ENCODE measurements at regions not wholly inside any gene's neighbourhood (a gene's known extent, or its start where the extent isn't known, plus 50 kb on each side); places are given as distances from the start of the nearest gene placed in this dataset.
"Not testable (repeated sequence)": the region's sequence is repeated elsewhere in the genome, so short reads cannot be mapped to it uniquely, and the experiment has no call there.

DNA sequence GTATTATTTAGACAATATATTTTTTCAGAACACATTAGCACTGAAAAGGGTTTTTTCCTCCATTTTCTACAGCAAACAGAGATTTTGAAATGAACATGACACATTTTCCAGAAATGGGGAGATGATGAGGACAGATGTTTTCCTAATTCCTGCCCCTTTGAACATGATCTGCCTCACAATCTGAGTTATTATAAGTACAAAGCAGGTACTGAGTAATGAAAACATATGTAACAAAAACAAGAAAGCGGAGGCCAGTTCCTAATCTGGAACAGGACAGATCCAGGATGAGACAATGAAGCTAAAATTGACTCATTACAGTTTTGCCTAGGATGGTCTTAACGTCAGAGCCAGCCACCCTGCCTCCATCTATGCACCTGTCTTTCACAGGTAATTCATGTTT, 642.8 kb upstream of the NR2F2 start:
- DNase-seq (no peak), ATAC-seq (ENCODE audit: low read depth) (no peak)
- POLR2A ChIA-PET = no interaction called here
- H3K9me3 Mint-ChIP-seq = peaks cover 5% of the 10 kb centered on the region
- H3K4me1 Mint-ChIP-seq = no peaks in the 10 kb centered on the region
- peaks cover 11% of the 10 kb centered on the region for H3K27me3 Mint-ChIP-seq
- no peak overlapping the region for H3K4me3 Mint-ChIP-seq
- H3K36me3 Mint-ChIP-seq = no peaks in the 10 kb centered on the region
- no peak overlapping the region for H3K27ac Mint-ChIP-seq

DNA sequence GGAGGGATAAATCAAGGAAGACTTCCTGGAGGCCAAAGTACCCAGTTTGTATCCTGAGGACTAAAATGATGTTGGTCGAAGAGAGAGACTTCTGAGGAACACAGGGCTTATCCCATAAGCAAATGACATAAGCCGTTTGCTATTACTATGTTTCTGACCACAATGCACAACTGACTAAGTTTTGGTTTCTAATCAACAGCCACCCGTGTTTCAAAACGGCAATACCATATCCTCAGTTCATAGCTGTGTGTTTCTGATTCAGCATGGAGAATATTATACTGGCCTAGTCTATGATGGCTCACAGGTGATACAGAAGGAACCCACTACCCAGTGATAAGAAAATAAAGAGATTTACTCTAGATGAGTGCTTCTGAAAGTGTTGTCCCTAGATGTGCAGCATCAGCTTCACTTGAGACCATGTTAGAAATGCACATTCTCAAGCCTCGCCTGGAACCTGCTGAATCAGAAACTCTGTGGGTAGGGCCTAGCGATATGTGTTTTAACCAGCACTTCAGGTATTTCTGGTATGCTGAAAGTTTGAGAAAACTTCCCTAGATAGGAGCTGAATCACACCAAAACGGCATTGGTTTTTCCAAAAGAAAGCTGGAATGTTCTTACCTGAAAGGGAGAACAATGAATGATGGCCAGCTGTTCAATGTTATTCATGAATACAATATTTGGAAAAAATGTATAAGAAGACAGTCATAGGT, 639.7 kb upstream of the NR2F2 start:
- POLR2A ChIA-PET = no interaction called here
- Mint-ChIP-seq H3K27ac (no peak overlapping the region), H3K36me3 (no peaks in the 10 kb centered on the region), H3K4me3 (no peak overlapping the region), H3K9me3 (peaks cover 8% of the 10 kb centered on the region), H3K4me1 (no peaks in the 10 kb centered on the region), H3K27me3 (peaks cover 10% of the 10 kb centered on the region)
- ATAC-seq (ENCODE audit: low read depth) (no peak), DNase-seq (no peak)

DNA sequence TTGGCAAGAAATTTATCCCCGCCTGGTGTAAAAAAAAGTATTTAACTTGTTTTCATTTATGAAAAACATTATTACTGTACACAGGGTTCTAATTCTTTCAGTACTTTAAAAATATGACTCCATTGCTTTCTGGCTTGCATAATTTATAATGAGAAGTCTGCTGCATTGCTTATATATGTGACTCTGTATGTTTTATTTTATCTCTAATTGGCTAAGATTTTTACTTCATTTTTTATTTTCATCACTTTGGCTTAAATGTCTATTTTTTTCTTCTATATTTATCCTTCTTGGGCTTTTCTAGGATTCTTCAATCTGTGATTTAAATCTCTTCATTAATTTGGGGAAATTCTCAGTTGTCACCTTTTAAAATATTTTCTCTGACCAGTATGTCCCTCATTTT, 636.6 kb upstream of the NR2F2 start:
- H3K27me3 Mint-ChIP-seq = peaks cover 8% of the 10 kb centered on the region
- no peak overlapping the region for H3K27ac Mint-ChIP-seq
- no peak overlapping the region for H3K4me3 Mint-ChIP-seq
- no peaks in the 10 kb centered on the region for H3K36me3 Mint-ChIP-seq
- ATAC-seq (ENCODE audit: low read depth) = no peak
- no peaks in the 10 kb centered on the region for H3K4me1 Mint-ChIP-seq
- H3K9me3 Mint-ChIP-seq = peaks cover 8% of the 10 kb centered on the region
- POLR2A ChIA-PET = no interaction called here
- DNase-seq = no peak

DNA sequence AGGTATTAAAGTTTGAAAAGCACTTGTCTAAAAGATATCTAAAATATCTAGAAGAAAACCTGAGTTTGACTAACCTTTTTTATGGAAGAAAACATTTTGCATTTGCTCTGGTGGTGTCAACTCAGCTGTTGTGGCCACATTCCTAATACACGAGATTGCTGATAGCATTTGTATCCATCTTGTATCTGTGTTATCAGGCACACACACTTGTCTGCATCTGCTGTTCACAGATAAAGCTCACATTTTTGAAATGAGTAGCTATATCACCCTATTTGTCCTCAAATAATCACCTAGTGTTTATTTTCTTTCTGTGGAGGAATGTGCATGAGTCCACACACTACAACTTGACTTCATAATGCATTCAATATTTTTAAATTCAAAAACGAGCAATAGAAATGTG, 632.3 kb upstream of the NR2F2 start:
- ATAC-seq (ENCODE audit: low read depth) (no peak), DNase-seq (no peak)
- H3K9me3 Mint-ChIP-seq = peaks cover 22% of the 10 kb centered on the region
- no peak overlapping the region for H3K27ac Mint-ChIP-seq
- H3K4me1 Mint-ChIP-seq = no peaks in the 10 kb centered on the region
- H3K36me3 Mint-ChIP-seq = no peaks in the 10 kb centered on the region
- POLR2A ChIA-PET = no interaction called here
- H3K27me3 Mint-ChIP-seq = no peaks in the 10 kb centered on the region
- H3K4me3 Mint-ChIP-seq = no peak overlapping the region

DNA sequence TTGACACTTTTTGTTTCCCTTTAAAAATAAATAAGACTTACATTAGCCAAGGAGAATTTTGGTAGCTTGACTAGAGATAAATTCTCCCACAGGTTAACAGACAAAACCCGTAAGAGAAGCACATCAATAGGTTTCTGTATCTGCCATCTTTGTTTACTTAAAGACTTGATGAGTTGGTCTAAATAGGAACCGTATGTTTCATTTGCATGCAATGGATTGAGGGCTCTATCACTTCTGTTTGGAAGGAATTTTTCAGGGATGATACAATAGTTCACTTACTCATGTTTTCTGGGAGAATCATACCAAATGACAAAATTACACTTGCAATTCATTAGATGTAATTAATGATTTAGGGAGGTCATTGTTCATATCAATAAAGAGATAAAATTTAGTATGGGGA, 631.5 kb upstream of the NR2F2 start:
- no peaks in the 10 kb centered on the region for H3K27me3 Mint-ChIP-seq
- H3K4me1 Mint-ChIP-seq = no peaks in the 10 kb centered on the region
- peaks cover 21% of the 10 kb centered on the region for H3K9me3 Mint-ChIP-seq
- H3K4me3 Mint-ChIP-seq = no peak overlapping the region
- no peaks in the 10 kb centered on the region for H3K36me3 Mint-ChIP-seq
- ATAC-seq (ENCODE audit: low read depth) (no peak), DNase-seq (no peak)
- POLR2A ChIA-PET = no interaction called here
- H3K27ac Mint-ChIP-seq = no peak overlapping the region

DNA sequence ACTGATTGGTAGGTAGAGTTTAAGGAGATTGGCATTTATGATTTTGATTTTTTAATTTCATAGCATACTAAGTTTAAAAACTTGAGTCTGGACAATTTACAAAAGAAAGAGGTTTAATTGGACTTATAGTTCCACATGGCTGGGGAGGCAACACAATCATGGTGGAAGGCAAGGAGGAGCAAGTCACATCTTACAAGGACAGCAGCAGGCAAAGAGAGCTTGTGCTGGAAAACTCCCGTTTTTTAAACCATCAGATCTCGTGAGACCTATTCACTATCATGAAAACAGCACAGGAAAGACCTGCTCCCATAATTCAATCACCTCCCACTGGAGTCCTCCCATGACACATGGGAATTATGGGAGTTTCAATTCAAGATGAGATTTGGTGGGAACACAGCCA, 630.9 kb upstream of the NR2F2 start:
- H3K9me3 Mint-ChIP-seq = peaks cover 21% of the 10 kb centered on the region

DNA sequence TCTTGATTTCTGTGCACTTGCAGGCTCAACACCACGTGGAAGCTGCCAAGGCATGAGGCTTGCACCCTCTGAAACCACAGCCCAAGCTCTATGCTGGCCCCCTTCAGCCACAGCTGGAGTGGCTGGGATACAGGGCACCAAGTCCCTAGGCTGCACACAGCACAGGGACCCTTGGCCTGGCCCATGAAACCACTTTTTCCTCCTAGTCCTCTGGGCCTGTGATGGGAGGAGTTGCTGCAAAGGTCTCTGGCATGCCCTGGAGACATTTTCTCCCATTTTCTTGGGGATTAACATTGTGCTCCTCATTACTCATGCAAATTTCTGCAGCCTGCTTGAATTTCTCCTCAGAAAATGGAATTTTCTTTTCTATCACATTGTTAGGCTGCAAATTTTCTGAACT, 629.8 kb upstream of the NR2F2 start:
- H3K4me1 Mint-ChIP-seq; H3K27me3 Mint-ChIP-seq; H3K27ac Mint-ChIP-seq; POLR2A ChIA-PET; H3K4me3 Mint-ChIP-seq; H3K36me3 Mint-ChIP-seq; ATAC-seq (ENCODE audit: low read depth); DNase-seq: not testable (repeated sequence)
- H3K9me3 Mint-ChIP-seq = peaks cover 19% of the 10 kb centered on the region

More for the DNA sequence above, 630.9 kb upstream of the NR2F2 start:
- H3K27ac Mint-ChIP-seq = no peak overlapping the region
- H3K4me1 Mint-ChIP-seq = no peaks in the 10 kb centered on the region
- DNase-seq (no peak), ATAC-seq (ENCODE audit: low read depth) (no peak)
- POLR2A ChIA-PET = no interaction called here
- H3K36me3 Mint-ChIP-seq = no peaks in the 10 kb centered on the region
- H3K4me3 Mint-ChIP-seq = no peak overlapping the region
- peaks cover 3% of the 10 kb centered on the region for H3K27me3 Mint-ChIP-seq

DNA sequence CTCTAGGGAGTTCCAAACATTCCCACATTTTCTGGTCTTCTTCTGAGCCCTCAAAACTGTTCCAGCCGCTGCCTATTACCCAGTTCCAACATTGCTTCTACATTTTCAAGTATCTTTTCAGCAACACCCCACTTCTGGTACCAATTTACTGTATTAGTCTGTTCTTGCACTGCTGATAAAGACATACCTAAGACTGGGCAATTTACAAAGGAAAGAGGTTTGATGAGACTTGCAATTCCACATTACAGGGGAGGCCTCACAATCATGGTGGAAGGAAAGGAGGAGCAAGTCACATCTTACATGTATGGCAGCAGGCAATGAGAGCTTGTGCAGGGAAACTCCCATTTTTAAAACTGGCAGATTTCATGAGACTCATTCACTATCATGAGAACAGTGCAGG, 629.1 kb upstream of the NR2F2 start:
- H3K9me3 Mint-ChIP-seq = peaks cover 22% of the 10 kb centered on the region
- ATAC-seq (ENCODE audit: low read depth) (no peak), DNase-seq (no peak)
- no peaks in the 10 kb centered on the region for H3K36me3 Mint-ChIP-seq
- no peak overlapping the region for H3K27ac Mint-ChIP-seq
- H3K4me3 Mint-ChIP-seq = no peak overlapping the region
- H3K4me1 Mint-ChIP-seq = no peaks in the 10 kb centered on the region
- peaks cover 3% of the 10 kb centered on the region for H3K27me3 Mint-ChIP-seq
- POLR2A ChIA-PET = no interaction called here

DNA sequence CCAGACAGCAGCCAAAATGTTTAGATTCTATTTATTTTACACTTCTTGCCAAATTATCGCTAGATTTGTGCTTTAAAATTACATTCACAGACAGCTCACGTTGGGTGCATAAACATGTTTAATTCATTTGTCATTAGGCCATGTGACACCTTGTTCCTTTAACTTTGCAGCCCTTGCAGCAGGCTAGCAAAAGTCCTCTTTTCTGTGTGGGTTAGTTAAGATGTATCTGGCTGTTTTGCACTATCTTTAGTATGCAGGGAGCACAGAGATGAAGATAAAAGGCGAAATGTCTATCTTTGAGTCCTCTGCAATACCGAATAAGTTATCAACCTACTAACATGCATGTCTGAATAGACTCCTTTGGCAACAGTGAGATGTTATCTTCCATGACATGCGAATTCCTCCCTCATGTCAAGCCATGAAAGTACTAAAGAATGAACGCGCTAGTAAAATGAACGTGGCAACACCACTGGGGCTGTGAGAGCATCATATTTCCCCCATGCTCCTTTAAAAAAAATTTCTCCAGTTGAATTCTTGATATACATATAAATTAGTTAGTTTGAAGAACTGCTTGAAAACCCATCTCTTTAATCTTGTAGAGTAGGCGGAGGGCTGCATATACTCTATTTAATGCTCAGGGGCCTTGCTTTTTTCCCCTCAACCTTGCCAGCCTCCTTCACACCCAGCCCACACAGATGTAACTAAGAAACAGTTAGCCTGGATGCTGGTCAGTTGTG, 620.4 kb upstream of the NR2F2 start:
- Mint-ChIP-seq H3K27ac (no peak overlapping the region), H3K4me3 (no peak overlapping the region), H3K27me3 (no peaks in the 10 kb centered on the region), H3K9me3 (peaks cover 3% of the 10 kb centered on the region), H3K4me1 (no peaks in the 10 kb centered on the region), H3K36me3 (no peaks in the 10 kb centered on the region)
- DNase-seq (no peak), ATAC-seq (ENCODE audit: low read depth) (no peak)
- POLR2A ChIA-PET = no interaction called here

DNA sequence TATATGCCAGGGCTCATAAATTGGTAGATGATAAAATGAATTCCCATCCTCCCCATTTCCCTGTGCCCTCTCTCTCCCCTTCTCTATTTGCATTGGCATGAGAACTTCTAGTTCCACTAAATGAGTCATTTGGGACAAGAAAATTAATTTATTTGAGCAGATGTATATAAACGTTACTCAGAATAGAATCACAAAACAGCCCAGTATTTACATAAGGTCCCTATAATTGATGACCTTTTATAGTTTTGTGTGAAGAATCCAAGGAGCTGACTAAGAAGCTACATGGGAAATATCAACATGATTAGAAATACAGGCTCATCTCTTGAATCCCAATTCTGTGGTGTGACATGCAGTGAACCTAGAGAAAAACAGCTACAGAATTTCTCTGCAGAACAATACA, 617.7 kb upstream of the NR2F2 start:
- Mint-ChIP-seq H3K4me3 (no peak overlapping the region), H3K4me1 (no peaks in the 10 kb centered on the region), H3K36me3 (no peaks in the 10 kb centered on the region), H3K27me3 (no peaks in the 10 kb centered on the region), H3K9me3 (no peaks in the 10 kb centered on the region), H3K27ac (no peak overlapping the region)
- POLR2A ChIA-PET = no interaction called here
- ATAC-seq (ENCODE audit: low read depth) (no peak), DNase-seq (no peak)

DNA sequence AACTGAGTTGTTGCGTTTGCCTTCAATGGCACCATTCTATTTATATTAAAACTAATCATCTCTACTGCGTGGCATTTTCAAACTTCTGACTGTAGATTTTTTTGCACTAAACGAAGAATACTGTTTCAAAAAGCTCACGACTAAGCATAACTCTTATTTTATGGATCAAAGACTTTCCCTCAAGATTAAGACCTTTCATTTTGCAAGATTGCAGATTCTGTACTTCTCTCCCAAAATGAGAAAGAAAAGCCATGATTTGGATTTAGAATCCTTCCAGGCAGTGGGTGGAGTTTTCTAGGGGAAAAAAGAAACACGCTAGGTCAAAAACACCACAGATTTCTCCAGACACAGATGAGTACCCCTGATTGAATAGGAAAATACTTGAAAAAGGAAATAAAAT, 617.2 kb upstream of the NR2F2 start:
- POLR2A ChIA-PET = no interaction called here
- Mint-ChIP-seq H3K27me3 (peaks cover 1% of the 10 kb centered on the region), H3K4me3 (no peak overlapping the region), H3K27ac (no peak overlapping the region), H3K36me3 (no peaks in the 10 kb centered on the region), H3K4me1 (no peaks in the 10 kb centered on the region), H3K9me3 (no peaks in the 10 kb centered on the region)
- ATAC-seq (ENCODE audit: low read depth) (no peak), DNase-seq (no peak)

DNA sequence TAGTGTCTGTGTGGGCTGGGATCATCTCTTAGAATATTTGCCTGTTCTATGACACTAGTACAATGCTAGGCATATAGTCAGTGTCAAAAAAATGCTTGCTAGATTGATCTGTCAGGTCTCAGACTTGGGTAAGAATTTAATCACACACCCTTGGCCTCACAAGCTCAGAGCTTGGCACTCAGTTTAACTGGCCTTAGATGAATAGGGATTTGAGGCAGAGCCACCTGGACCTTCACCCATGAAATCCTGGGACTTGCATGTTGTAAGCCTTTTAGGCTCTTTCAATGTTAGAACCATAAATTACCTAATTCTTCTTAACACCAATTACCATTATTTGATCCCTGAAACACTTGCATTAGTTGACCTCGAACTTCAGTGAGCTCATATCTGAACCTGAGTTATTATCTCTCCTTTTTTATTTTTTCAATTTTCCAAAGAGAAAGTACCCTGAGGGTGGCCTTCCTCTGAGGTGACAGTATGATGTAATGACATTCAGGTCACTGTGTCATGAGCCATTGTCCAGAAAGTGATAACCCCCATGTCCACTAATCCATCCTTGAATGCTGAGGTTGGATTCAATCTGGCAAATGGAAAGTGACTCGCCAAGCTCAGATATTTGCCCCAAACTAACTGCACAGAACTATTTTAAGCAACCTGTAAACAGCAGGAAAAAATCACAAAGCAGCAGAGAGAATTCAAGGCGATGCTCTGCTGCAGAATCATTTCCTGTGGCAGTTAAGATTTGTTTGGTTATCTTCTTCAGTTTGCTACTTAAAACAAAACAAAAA, 615.2 kb upstream of the NR2F2 start:
- H3K27ac Mint-ChIP-seq = no peak overlapping the region
- ATAC-seq (ENCODE audit: low read depth) = no peak
- no peaks in the 10 kb centered on the region for H3K4me1 Mint-ChIP-seq
- H3K36me3 Mint-ChIP-seq = no peaks in the 10 kb centered on the region
- no peak for DNase-seq
- no peak overlapping the region for H3K4me3 Mint-ChIP-seq
- H3K27me3 Mint-ChIP-seq = peaks cover 3% of the 10 kb centered on the region
- no peaks in the 10 kb centered on the region for H3K9me3 Mint-ChIP-seq
- POLR2A ChIA-PET = no interaction called here

DNA sequence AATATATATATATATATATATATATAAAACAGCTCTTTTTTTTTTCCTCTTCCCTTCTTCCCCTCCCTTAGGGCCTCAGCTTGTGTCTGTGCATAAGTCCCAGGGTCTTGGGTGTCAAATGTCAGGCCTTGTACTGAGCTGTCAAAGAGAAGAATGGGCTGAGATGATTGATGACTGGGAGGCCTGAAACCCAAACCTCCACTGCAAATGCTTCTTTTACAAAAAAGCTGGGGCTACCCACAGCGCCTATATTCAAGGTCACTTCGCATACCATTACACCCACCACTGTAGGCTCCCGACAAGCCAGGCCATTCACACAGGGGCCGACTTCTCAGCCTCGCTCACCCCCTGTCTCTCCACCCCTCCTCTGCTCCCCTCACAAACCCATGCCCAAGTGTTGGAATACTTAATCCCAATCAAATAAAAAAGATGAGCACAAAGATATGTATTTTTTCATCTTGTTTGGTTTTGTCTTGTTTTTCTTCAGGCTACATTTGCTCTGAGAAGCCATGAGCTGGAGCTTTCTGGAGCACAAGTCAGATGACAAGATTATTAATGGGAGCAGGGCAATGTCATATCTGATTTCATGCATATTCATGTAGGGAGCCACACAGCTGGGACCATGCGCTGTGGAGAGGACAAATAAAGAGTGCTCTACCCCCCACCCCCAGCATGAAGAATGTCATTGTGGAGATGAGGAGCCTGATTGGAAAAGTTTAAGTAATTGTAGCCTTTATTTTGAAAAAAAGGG, 614.4 kb upstream of the NR2F2 start:
- Mint-ChIP-seq H3K27me3 (peaks cover 3% of the 10 kb centered on the region), H3K27ac (no peak overlapping the region), H3K9me3 (no peaks in the 10 kb centered on the region), H3K36me3 (no peaks in the 10 kb centered on the region), H3K4me3 (no peak overlapping the region), H3K4me1 (no peaks in the 10 kb centered on the region)
- no peak for ATAC-seq (ENCODE audit: low read depth)
- POLR2A ChIA-PET = no interaction called here
- DNase-seq = no peak
